ENCODE measurements at regions not wholly inside any gene's neighbourhood (a gene's known extent, or its start where the extent isn't known, plus 50 kb on each side); places are given as distances from the start of the nearest gene placed in this dataset.

- DNase-seq (ENCODE audit: low spot score): no peak
- no peak for TF ChIP-seq CTCF (IDR thresholded peaks at IDR 0.05; ENCODE audit: extremely low read depth, missing control alignments)
These were observed 96.2 kb upstream of the CTAGE1 start for GRCh38 chr18:22513721-22514481.

GRCh38 chr18:22514655-22515054, 96.9 kb upstream of the CTAGE1 start:
- no peak for TF ChIP-seq CTCF (IDR thresholded peaks at IDR 0.05; ENCODE audit: extremely low read depth, missing control alignments)
- DNase-seq (ENCODE audit: low spot score): no peak

GRCh38 chr18:22515250-22515649, 97.5 kb upstream of the CTAGE1 start:
- DNase-seq (ENCODE audit: low spot score): no peak

DNA sequence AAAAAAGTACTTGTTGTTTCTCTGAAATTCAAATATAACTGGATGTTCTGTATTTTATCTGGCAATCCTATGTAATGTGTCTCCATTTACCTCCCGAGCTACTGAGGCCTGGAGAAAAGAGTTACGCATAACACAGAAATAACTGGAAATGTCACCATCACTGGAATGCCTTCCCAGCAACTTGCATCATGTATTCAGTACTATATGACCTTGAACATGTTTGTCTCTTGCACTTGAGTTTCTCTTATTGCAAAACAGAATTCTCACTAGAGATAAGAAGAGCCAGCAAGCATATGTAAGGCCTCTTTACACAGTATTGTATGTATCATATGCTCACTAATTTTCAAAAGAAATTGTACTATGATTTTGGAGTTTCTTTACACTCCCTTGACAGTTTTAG, 99.6 kb upstream of the CTAGE1 start:
- TF ChIP-seq CTCF (IDR thresholded peaks at IDR 0.05; ENCODE audit: extremely low read depth, missing control alignments): no peak

More at GRCh38 chr18:22515250-22515649, 97.5 kb upstream of the CTAGE1 start:
- TF ChIP-seq CTCF (IDR thresholded peaks at IDR 0.05; ENCODE audit: extremely low read depth, missing control alignments): no peak

DNA sequence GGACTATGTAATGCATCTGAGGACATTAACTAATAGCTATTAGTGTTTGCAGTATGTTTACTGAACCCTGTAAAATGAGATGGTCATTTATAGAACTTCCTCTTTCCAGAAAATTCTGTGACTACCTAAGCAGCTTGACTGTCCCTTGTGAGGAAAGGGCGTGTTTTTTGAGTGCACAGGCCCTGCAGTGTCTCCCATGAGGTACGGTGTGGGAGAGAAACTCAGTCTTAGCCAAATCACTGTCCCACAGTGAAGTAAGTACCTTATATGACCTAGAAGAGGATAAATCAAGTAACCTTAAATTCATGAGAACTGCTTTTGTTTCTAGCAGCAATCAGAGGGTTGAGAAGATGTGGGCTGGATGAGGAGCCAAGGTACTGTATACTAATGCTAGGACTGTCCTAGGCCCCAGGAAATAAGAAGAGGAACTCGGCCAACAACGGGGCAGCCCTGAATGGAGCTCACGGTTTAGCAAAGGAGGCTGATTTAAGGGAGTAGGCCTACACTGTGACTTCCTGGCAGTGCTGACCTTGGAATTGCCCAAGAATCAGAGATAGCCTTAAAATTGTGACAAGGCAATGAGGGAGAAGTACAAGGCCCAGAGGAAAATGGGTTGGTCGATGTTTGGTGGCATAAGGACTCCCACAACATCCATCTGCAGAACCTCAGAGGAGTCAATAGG, 103.5 kb upstream of the CTAGE1 start:
- DNase-seq (ENCODE audit: low spot score): no peak
- TF ChIP-seq CTCF (IDR thresholded peaks at IDR 0.05; ENCODE audit: extremely low read depth, missing control alignments): no peak

More for the DNA sequence above, 99.6 kb upstream of the CTAGE1 start:
- DNase-seq (ENCODE audit: low spot score): no peak

- DNase-seq (ENCODE audit: low spot score): no peak
- no peak for TF ChIP-seq CTCF (IDR thresholded peaks at IDR 0.05; ENCODE audit: extremely low read depth, missing control alignments)
These were observed 105.8 kb upstream of the CTAGE1 start for GRCh38 chr18:22523481-22523880.

GRCh38 chr18:22524783-22525182, 107.1 kb upstream of the CTAGE1 start:
- TF ChIP-seq CTCF (IDR thresholded peaks at IDR 0.05; ENCODE audit: extremely low read depth, missing control alignments): no peak
- no peak for DNase-seq (ENCODE audit: low spot score)

Measured in GM20000 (cell line).